Uterus (tissue), 2 donors: ENCODE measurements at regions not wholly inside any gene's neighbourhood (a gene's known extent, or its start where the extent isn't known, plus 50 kb on each side); places are given as distances from the start of the nearest gene placed in this dataset.

Experiments used
- POLR2A ChIP-seq, 2 donors: fragments of 450-650 bp; IDR thresholded peaks; one replicate each; pipeline ENCODE4 v1.6.1; 2016; ENCODE audit warnings: antibody characterized with exemption in 2 of 2, mild to moderate bottlenecking in 1 of 2, moderate library complexity in 1 of 2
- TF ChIP-seq, protein P1 (sequence below), 4 experiments: fragments of 200-600 bp in 2 of 4; fragments of 450-650 bp in 2 of 4; sonication (generic) in 2 of 4; IDR thresholded peaks; one replicate each; pipeline ENCODE4 v1.5.1; 2016 to 2019; ENCODE audit warnings: antibody characterized with exemption in 4 of 4, mild to moderate bottlenecking in 2 of 4, moderate library complexity in 1 of 4

DNA sequence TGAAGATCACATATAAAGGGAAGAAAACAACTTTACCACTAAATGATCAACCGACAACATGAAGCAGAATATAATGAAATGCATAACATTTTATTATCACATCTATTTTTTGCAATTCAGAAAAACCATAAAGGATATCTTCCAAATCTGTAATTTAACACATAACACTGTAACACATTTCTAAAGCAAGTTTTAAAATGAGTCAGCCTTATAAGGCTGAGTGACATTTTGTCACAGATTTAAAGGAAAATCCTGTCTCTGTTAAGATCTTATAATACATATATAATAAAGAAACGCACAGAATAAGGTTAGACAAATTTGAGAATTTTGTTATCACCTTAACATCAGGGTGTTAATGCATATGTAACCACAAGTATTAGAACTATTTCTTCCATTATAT is 198.4 kb upstream of the RASA1 start:
- TF ChIP-seq, protein P1, sequence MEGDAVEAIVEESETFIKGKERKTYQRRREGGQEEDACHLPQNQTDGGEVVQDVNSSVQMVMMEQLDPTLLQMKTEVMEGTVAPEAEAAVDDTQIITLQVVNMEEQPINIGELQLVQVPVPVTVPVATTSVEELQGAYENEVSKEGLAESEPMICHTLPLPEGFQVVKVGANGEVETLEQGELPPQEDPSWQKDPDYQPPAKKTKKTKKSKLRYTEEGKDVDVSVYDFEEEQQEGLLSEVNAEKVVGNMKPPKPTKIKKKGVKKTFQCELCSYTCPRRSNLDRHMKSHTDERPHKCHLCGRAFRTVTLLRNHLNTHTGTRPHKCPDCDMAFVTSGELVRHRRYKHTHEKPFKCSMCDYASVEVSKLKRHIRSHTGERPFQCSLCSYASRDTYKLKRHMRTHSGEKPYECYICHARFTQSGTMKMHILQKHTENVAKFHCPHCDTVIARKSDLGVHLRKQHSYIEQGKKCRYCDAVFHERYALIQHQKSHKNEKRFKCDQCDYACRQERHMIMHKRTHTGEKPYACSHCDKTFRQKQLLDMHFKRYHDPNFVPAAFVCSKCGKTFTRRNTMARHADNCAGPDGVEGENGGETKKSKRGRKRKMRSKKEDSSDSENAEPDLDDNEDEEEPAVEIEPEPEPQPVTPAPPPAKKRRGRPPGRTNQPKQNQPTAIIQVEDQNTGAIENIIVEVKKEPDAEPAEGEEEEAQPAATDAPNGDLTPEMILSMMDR (IDR thresholded peaks at IDR 0.05): no peak
- TF ChIP-seq POLR2A (IDR thresholded peaks at IDR 0.05): no peak
